Head of caudate nucleus (tissue), 42 donors: ENCODE measurements at regions not wholly inside any gene's neighbourhood (a gene's known extent, or its start where the extent isn't known, plus 50 kb on each side); places are given as distances from the start of the nearest gene placed in this dataset.

Experiments used
- DNase-seq, 42 donors: peaks; one replicate each; pipeline versions ENCODE4 v3.0.0 to v3.0.0-alpha.2; 2020 to 2021; ENCODE audit warnings: mixed read lengths in 7 of 42
- intact Hi-C: fragments of 100-400 bp; cut with DNase I; formaldehyde crosslinking; loops from one replicate; pipeline ENCODE4 v1.15.0; 2022

GRCh38 chr1:83000286-83000685 lies 998.6 kb downstream of the TTLL7 start:
- no peak for DNase-seq
- intact Hi-C loops, result no loop called here

GRCh38 chr1:82995951-82996350 lies 1003.0 kb downstream of the TTLL7 start:
- intact Hi-C loops, result no loop called here

GRCh38 chr1:82994616-82995263 lies 1004.2 kb downstream of the TTLL7 start:
- intact Hi-C loops, result no loop called here
- no peak for DNase-seq

More at GRCh38 chr1:82995951-82996350, 1003.0 kb downstream of the TTLL7 start:
- no peak for DNase-seq

- no peak for DNase-seq
- intact Hi-C loops, result no loop called here
Observed at GRCh38 chr1:82991569-82991968, 1007.4 kb downstream of the TTLL7 start.

- intact Hi-C loops, result no loop called here
- DNase-seq, result no peak
Observed at GRCh38 chr1:82979593-82980236, 1019.2 kb downstream of the TTLL7 start.

GRCh38 chr1:82978461-82979324 lies 1020.2 kb downstream of the TTLL7 start:
- intact Hi-C loops, result no loop called here
- no peak for DNase-seq

- intact Hi-C loops, result no loop called here
- DNase-seq, result no peak
Observed at GRCh38 chr1:82972841-82973553, 1025.9 kb downstream of the TTLL7 start.

GRCh38 chr1:82969340-82969739 lies 1029.6 kb downstream of the TTLL7 start:
- DNase-seq, result no peak
- intact Hi-C loops, result no loop called here

- intact Hi-C loops, result no loop called here
- no peak for DNase-seq
Observed at GRCh38 chr1:82962658-82963057, 1036.3 kb downstream of the TTLL7 start.

GRCh38 chr1:82950606-82951200 lies 1048.2 kb downstream of the TTLL7 start:
- intact Hi-C loops, result no loop called here
- DNase-seq, result peak in 3 of 42 donors; percentile 7 to 52 (median 18)

GRCh38 chr1:82948386-82948785 lies 1050.5 kb downstream of the TTLL7 start:
- DNase-seq, result no peak

GRCh38 chr1:82947278-82947677 lies 1051.7 kb downstream of the TTLL7 start:
- intact Hi-C loops, result no loop called here
- DNase-seq, result no peak

More at GRCh38 chr1:82948386-82948785, 1050.5 kb downstream of the TTLL7 start:
- intact Hi-C loops, result no loop called here

- no peak for DNase-seq
Observed at GRCh38 chr1:82946096-82946605, 1052.8 kb downstream of the TTLL7 start.

GRCh38 chr1:82944822-82945221 lies 1054.1 kb downstream of the TTLL7 start:
- intact Hi-C loops, result no loop called here
- no peak for DNase-seq

More at GRCh38 chr1:82946096-82946605, 1052.8 kb downstream of the TTLL7 start:
- intact Hi-C loops, result no loop called here

- peak in 29 of 42 donors; percentile 6 to 58 (median 27) for DNase-seq
- intact Hi-C loops, result no loop called here
Observed at GRCh38 chr1:82934074-82934473, 1064.9 kb downstream of the TTLL7 start.

GRCh38 chr1:82932727-82933126 lies 1066.2 kb downstream of the TTLL7 start:
- intact Hi-C loops, result no loop called here
- DNase-seq, result no peak

GRCh38 chr1:82932207-82932606 lies 1066.7 kb downstream of the TTLL7 start:
- intact Hi-C loops, result no loop called here
- no peak for DNase-seq

GRCh38 chr1:82931006-82931405 lies 1067.9 kb downstream of the TTLL7 start:
- DNase-seq, result no peak
- intact Hi-C loops, result no loop called here

GRCh38 chr1:82927753-82928152 lies 1071.2 kb downstream of the TTLL7 start:
- intact Hi-C loops, result no loop called here
- DNase-seq, result no peak
